ENCODE measurements at regions not wholly inside any gene's neighbourhood (a gene's known extent, or its start where the extent isn't known, plus 50 kb on each side); places are given as distances from the start of the nearest gene placed in this dataset.
A peak's percentile ranks its signal among the peaks of the same experiment; 100 is the strongest.

DNA sequence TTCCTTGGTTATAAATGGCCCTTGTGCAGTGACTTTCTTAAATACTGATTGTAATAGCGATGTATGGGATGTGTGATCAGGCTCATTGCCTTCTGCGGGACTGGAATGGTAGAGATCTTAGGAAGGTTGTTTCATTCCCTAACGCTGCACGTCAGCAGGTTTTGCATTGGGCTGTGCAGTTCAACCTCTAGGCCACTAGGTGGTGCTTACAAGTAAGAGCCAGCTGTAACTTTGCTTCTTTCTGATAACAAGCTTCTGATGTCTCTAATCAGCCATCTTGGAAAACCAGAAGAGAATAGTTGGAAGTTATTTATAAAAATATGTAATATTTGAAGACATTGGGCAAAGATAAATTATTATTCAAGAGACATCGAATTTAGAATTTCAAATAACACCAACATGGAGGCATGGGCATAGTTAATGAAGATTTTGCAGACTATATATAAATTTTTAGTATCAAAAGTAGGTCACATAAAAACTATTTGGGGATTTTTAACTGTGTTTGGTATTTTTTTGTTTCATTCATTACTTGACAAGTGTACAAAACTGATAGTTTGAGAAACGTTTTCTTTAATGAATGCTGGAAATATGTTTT lies 339.7 kb upstream of the PCDH7 start:
- DNase-seq (ENCODE audit: extremely low read depth, low read depth) = no peak

DNA sequence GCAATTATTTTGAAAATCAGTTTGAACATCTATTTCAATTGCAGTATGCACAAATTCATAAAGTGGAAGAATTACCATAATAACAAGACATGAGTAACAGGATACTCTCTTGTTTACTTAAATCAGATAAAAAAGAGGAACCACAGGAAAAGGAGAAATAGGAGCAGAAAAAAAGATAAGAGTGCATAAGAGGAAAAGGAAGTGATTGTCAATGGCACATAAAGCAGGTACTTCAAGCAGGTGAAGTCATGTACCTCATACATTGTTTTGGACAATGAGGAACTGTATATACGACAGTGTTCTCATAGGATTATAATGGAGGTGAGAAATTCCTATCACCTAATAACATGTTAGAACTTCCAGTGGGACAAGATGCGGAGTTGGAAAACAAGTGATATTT lies 334.5 kb upstream of the PCDH7 start:
- no peak for DNase-seq (ENCODE audit: extremely low read depth, low read depth)
- TF ChIP-seq, protein P1, sequence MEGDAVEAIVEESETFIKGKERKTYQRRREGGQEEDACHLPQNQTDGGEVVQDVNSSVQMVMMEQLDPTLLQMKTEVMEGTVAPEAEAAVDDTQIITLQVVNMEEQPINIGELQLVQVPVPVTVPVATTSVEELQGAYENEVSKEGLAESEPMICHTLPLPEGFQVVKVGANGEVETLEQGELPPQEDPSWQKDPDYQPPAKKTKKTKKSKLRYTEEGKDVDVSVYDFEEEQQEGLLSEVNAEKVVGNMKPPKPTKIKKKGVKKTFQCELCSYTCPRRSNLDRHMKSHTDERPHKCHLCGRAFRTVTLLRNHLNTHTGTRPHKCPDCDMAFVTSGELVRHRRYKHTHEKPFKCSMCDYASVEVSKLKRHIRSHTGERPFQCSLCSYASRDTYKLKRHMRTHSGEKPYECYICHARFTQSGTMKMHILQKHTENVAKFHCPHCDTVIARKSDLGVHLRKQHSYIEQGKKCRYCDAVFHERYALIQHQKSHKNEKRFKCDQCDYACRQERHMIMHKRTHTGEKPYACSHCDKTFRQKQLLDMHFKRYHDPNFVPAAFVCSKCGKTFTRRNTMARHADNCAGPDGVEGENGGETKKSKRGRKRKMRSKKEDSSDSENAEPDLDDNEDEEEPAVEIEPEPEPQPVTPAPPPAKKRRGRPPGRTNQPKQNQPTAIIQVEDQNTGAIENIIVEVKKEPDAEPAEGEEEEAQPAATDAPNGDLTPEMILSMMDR (IDR thresholded peaks at IDR 0.05; ENCODE audit: low read depth, low read length) = no peak

More for the DNA sequence above, 339.7 kb upstream of the PCDH7 start:
- TF ChIP-seq, protein P1 (IDR thresholded peaks at IDR 0.05; ENCODE audit: low read depth, low read length) = peak; percentile 67

DNA sequence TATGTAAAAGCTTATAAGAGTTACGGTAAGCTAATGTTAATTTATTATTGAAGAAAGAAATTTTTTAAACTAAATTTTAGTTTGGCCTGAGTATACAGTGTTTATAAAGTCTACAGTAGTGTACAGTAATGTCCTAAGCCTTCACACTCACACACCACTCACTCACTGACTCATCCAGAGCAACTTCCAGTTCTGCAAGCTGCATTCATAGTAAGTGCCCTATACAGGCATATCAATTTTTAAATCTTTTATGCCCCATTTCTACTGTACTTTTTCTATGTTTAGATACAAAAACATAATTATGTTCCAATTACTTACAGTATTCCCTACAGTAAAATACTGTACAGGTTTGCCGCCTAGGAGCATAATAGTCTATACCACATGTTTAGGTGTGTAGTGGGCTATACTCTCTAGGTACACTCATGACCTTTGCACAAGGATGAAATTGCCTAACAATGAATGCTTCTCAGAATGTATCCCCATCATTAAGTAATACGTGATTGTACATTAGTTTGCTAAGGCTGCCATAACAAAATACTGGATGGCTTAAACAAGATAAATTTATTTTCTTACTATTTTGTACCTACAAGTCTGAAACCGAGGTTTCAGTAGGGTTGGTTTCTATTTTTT lies 333.8 kb upstream of the PCDH7 start:
- TF ChIP-seq, protein P1 (IDR thresholded peaks at IDR 0.05; ENCODE audit: low read depth, low read length) = no peak
- DNase-seq (ENCODE audit: extremely low read depth, low read depth) = no peak

DNA sequence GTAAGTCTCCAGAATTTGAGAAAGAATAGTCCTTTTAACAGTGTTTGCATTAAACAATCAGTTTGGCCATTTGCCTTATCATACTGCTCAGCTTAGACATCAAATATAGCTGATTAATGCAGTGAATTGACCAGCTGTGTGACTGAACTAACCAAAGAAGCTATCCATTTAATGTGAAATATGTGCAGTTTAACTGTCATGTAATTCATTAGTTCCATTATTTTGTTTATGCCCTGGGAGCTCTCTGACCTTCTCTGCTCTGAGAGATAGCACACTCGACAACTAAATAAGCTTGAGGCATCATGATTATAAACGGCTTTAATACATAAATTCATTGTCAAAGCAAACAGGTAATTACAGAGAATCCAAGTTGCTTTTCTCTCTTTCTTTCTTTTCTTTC lies 324.3 kb upstream of the PCDH7 start:
- DNase-seq (ENCODE audit: extremely low read depth, low read depth) = no peak
- TF ChIP-seq, protein P1 (IDR thresholded peaks at IDR 0.05; ENCODE audit: low read depth, low read length) = no peak

DNA sequence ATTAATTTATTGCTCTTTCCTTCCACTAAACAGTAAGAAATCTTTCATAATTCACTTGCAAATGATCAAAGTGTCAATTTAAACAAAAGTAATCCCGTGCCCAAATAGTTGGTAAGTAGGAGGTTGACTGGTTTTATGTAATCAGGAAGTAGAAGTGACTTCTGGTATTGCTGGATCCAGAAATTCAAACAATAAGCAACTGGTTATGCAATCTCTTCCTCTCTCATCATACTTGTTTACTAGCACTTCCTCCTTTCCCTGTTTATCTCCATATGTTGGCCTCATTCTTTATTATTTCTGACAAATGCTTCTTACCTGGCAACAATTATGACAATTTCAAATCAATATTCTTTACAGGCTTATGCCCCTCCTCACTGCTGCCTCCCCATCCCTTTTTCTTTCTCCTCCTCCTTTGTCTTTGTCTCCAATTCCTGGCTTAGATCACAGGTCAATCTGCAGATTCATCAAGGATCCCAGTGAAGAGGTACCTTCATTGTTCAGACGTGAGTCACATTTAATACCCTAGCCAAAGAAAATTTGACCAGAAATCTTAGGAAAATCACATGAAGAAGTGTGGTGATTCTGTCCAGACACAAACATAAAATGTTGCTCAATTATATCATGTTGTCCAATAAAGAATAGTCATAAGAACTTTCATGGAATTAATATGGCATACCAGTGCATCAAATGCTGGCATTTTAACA lies 323.2 kb upstream of the PCDH7 start:
- DNase-seq (ENCODE audit: extremely low read depth, low read depth) = no peak
- TF ChIP-seq, protein P1 (IDR thresholded peaks at IDR 0.05; ENCODE audit: low read depth, low read length) = no peak

DNA sequence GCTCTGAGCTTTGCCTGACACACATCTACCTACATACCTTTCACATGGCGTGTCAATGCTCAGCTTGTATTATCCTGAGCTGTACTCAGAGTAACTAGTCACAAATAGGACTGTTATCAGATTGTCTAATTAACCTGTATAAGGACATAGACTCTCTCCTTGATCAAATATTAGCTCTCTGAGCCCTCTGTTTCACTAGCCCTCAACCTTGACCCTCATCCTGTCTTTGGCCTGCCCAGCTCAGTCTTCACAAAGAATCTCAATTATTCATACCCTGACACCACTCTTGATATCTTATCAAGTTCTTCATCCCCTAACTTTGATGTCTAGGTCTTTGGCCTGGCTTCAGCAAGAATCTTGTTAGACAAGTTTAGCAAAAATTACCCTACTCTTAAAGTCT lies 320.7 kb upstream of the PCDH7 start:
- TF ChIP-seq, protein P1 (IDR thresholded peaks at IDR 0.05; ENCODE audit: low read depth, low read length) = no peak
- DNase-seq (ENCODE audit: extremely low read depth, low read depth) = no peak

DNA sequence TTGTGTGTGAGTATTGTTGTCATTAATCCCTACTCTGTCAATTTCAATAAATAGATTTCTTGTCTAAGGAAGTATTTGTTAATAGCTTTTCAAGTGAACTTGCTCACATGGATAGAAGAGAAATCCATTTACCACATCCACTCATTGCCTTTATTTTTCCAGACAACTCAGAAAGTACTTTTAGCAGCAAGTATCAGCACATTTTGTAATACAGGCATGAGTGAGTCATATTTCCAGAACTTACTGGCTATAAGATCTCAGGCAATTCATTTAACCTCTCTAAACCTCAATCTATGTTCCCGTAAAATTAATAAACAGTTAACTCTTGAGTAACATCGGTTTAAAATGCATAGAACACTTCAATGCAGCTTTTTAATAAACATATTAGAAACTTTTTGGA lies 317.9 kb upstream of the PCDH7 start:
- no peak for DNase-seq (ENCODE audit: extremely low read depth, low read depth)
- TF ChIP-seq, protein P1 (IDR thresholded peaks at IDR 0.05; ENCODE audit: low read depth, low read length) = no peak
